Activated CD4-positive, alpha-beta memory T cell treated with anti-CD3 and anti-CD28 coated beads, Interleukin-2, amount 10 ng/mL, durations not matched to agents 7 days and 5 days (primary cell): ENCODE measurements at regions not wholly inside any gene's neighbourhood (a gene's known extent, or its start where the extent isn't known, plus 50 kb on each side); places are given as distances from the start of the nearest gene placed in this dataset.
"Not testable (repeated sequence)": the region's sequence is repeated elsewhere in the genome, so short reads cannot be mapped to it uniquely, and the experiment has no call there.

ENCODE experiments used
- CTCF ChIA-PET: fragments of 350-600 bp; sonication (Branson Sonifier 250); formaldehyde crosslinking; loops from one replicate; lab custom pipeline; 2021; ENCODE audit warnings: antibody characterized with exemption, inconsistent platforms; lab: Charles Lee
- POLR2A ChIA-PET: fragments of 350-600 bp; sonication (Branson Sonifier 250); formaldehyde crosslinking; loops from one replicate; lab custom pipeline; 2021; ENCODE audit warnings: antibody characterized with exemption; lab: Charles Lee
- DNase-seq: peaks from one replicate; pipeline ENCODE4 v3.0.0-alpha.2; 2020
- H3K27ac Mint-ChIP-seq: one replicate; pipeline ENCODE4 v1.8.0; 2021; ENCODE audit warnings: mild to moderate bottlenecking, mixed read lengths
- H3K27me3 Mint-ChIP-seq: one replicate; pipeline ENCODE4 v1.8.0; 2021; ENCODE audit warnings: mixed read lengths
- H3K36me3 Mint-ChIP-seq: one replicate; pipeline ENCODE4 v1.8.0; 2021; ENCODE audit warnings: low read depth, mixed read lengths
- H3K4me1 Mint-ChIP-seq: one replicate; pipeline ENCODE4 v1.8.0; 2021; ENCODE audit warnings: mixed read lengths
- H3K4me3 Mint-ChIP-seq: one replicate; pipeline ENCODE4 v1.8.0; 2021; ENCODE audit warnings: mild to moderate bottlenecking, mixed read lengths
- H3K9me3 Mint-ChIP-seq: one replicate; pipeline ENCODE4 v1.8.0; 2021; ENCODE audit warnings: mixed read lengths

DNA sequence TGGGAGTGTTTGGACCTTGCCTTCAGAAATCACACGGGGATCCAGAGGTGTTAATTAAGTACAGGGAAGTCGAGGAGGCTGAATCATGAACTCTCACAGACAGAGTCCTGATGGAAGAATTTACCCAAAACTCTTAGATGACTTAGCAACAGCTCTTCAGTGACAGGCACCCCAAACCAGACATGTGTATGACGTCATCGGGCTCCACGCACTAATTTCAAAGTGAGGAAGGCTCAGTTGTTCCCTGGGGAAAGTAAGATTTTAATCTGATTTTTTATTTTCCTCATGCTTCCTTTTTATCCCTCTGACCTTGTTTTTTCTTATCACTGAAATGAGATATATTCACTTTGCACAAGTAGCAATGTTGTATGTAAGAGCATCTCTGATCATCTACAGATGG, 1363.5 kb downstream of the AACS start:
- peaks cover 6% of the 10 kb centered on the region for H3K9me3 Mint-ChIP-seq

DNA sequence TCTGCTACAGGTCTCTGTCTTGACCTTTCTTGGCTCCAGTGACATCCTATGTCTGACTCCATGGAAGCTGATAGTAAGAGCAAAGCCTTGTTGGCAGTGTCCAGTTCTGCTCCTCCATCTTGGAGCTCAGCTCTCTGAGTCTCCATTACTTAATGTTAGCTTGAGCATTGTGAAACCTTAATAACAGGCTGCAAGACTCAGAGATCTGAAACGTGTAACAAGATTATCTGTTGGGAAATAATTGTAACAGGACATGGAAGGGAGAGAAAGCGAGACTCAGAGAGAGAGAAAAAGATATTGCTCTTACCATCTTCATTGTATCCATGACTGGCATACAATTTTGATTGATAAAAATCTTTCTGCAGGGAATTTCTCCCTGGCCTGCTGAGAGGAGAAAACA, 1365.7 kb downstream of the AACS start:
- Mint-ChIP-seq H3K36me3 (no peaks in the 10 kb centered on the region), H3K27me3 (no peaks in the 10 kb centered on the region), H3K4me3 (no peak overlapping the region), H3K4me1 (no peaks in the 10 kb centered on the region), H3K27ac (no peak overlapping the region), H3K9me3 (peaks cover 5% of the 10 kb centered on the region)
- CTCF ChIA-PET = no interaction called here
- DNase-seq = no peak
- POLR2A ChIA-PET = no interaction called here

More for the DNA sequence above, 1363.5 kb downstream of the AACS start:
- CTCF ChIA-PET = no interaction called here
- POLR2A ChIA-PET = no interaction called here
- no peaks in the 10 kb centered on the region for H3K36me3 Mint-ChIP-seq
- no peak overlapping the region for H3K27ac Mint-ChIP-seq
- DNase-seq = no peak
- H3K27me3 Mint-ChIP-seq = no peaks in the 10 kb centered on the region
- H3K4me3 Mint-ChIP-seq = no peak overlapping the region
- H3K4me1 Mint-ChIP-seq = no peaks in the 10 kb centered on the region

GRCh38 chr12:126431767-126432166, 1366.5 kb downstream of the AACS start:
- no peaks in the 10 kb centered on the region for H3K27me3 Mint-ChIP-seq
- ChIA-PET POLR2A (no interaction called here), CTCF (no interaction called here)
- no peak for DNase-seq
- H3K4me3 Mint-ChIP-seq = no peak overlapping the region
- H3K36me3 Mint-ChIP-seq = no peaks in the 10 kb centered on the region
- H3K9me3 Mint-ChIP-seq = peaks cover 5% of the 10 kb centered on the region
- H3K27ac Mint-ChIP-seq = no peak overlapping the region
- H3K4me1 Mint-ChIP-seq = no peaks in the 10 kb centered on the region

- Mint-ChIP-seq H3K4me1 (no peaks in the 10 kb centered on the region), H3K4me3 (no peak overlapping the region), H3K36me3 (no peaks in the 10 kb centered on the region), H3K27ac (no peak overlapping the region), H3K9me3 (peaks cover 5% of the 10 kb centered on the region), H3K27me3 (no peaks in the 10 kb centered on the region)
- ChIA-PET POLR2A (no interaction called here), CTCF (no interaction called here)
- DNase-seq = no peak
Measured at GRCh38 chr12:126432780-126433179, 1367.5 kb downstream of the AACS start.

GRCh38 chr12:126434412-126434985, 1369.3 kb downstream of the AACS start:
- ChIA-PET POLR2A (no interaction called here), CTCF (no interaction called here)
- Mint-ChIP-seq H3K27ac (no peak overlapping the region), H3K4me1 (no peaks in the 10 kb centered on the region), H3K27me3 (no peaks in the 10 kb centered on the region), H3K4me3 (no peak overlapping the region), H3K36me3 (no peaks in the 10 kb centered on the region), H3K9me3 (peaks cover 5% of the 10 kb centered on the region)
- DNase-seq = no peak

DNA sequence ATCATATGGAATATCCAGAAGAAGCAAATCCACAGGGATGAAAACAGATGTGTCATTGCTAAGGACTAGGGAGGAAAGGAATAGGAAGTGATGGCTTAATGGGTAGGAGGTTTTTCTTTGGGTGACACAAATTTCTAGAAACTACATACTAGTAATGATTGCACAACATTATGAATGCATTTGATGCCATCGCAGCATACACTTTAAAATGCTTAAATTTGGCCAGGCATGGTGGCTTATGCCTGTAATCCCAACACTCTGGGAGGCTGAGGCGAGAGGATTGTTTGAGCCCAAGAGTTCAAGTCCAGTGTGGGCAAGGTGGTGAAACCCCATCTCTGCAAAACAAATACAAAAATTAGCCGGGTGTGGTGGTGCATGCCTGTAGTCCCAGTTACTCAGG, 1370.8 kb downstream of the AACS start:
- Mint-ChIP-seq H3K9me3 (peaks cover 2% of the 10 kb centered on the region), H3K4me3 (no peak overlapping the region), H3K4me1 (no peaks in the 10 kb centered on the region), H3K36me3 (no peaks in the 10 kb centered on the region), H3K27me3 (no peaks in the 10 kb centered on the region), H3K27ac (no peak overlapping the region)
- DNase-seq = no peak
- CTCF ChIA-PET = no interaction called here
- POLR2A ChIA-PET = no interaction called here

- peaks cover 2% of the 10 kb centered on the region for H3K9me3 Mint-ChIP-seq
- POLR2A ChIA-PET = no interaction called here
Measured at GRCh38 chr12:126437934-126438333, 1372.7 kb downstream of the AACS start.

GRCh38 chr12:126443977-126444376, 1378.7 kb downstream of the AACS start:
- H3K4me1 Mint-ChIP-seq = no peaks in the 10 kb centered on the region
- no peak overlapping the region for H3K27ac Mint-ChIP-seq

More at GRCh38 chr12:126437934-126438333, 1372.7 kb downstream of the AACS start:
- CTCF ChIA-PET = no interaction called here
- no peaks in the 10 kb centered on the region for H3K36me3 Mint-ChIP-seq
- no peak for DNase-seq
- no peak overlapping the region for H3K4me3 Mint-ChIP-seq
- H3K27me3 Mint-ChIP-seq = no peaks in the 10 kb centered on the region
- H3K27ac Mint-ChIP-seq = no peak overlapping the region
- no peaks in the 10 kb centered on the region for H3K4me1 Mint-ChIP-seq

GRCh38 chr12:126447346-126447745, 1382.1 kb downstream of the AACS start:
- Mint-ChIP-seq H3K27me3 (no peaks in the 10 kb centered on the region), H3K9me3 (peaks cover 13% of the 10 kb centered on the region), H3K36me3 (no peaks in the 10 kb centered on the region), H3K4me3 (no peak overlapping the region), H3K27ac (no peak overlapping the region), H3K4me1 (no peaks in the 10 kb centered on the region)
- POLR2A ChIA-PET = no interaction called here
- DNase-seq = no peak
- CTCF ChIA-PET = no interaction called here

More at GRCh38 chr12:126443977-126444376, 1378.7 kb downstream of the AACS start:
- no peak overlapping the region for H3K4me3 Mint-ChIP-seq
- H3K9me3 Mint-ChIP-seq = peaks cover 10% of the 10 kb centered on the region
- POLR2A ChIA-PET = no interaction called here
- no peaks in the 10 kb centered on the region for H3K36me3 Mint-ChIP-seq
- H3K27me3 Mint-ChIP-seq = no peaks in the 10 kb centered on the region
- DNase-seq = no peak
- CTCF ChIA-PET = no interaction called here

- CTCF ChIA-PET = no interaction called here
- DNase-seq = no peak
- peaks cover 8% of the 10 kb centered on the region for H3K9me3 Mint-ChIP-seq
- no peaks in the 10 kb centered on the region for H3K36me3 Mint-ChIP-seq
- no peak overlapping the region for H3K27ac Mint-ChIP-seq
- no peaks in the 10 kb centered on the region for H3K4me1 Mint-ChIP-seq
- POLR2A ChIA-PET = no interaction called here
- no peak overlapping the region for H3K4me3 Mint-ChIP-seq
- H3K27me3 Mint-ChIP-seq = no peaks in the 10 kb centered on the region
Measured at GRCh38 chr12:126451809-126452208, 1386.6 kb downstream of the AACS start.

GRCh38 chr12:126452686-126453085, 1387.5 kb downstream of the AACS start:
- H3K4me1 Mint-ChIP-seq, H3K36me3 Mint-ChIP-seq, H3K27ac Mint-ChIP-seq, H3K4me3 Mint-ChIP-seq, POLR2A ChIA-PET, H3K27me3 Mint-ChIP-seq, CTCF ChIA-PET, DNase-seq, H3K9me3 Mint-ChIP-seq: not testable (repeated sequence)

- no peaks in the 10 kb centered on the region for H3K36me3 Mint-ChIP-seq
- ChIA-PET POLR2A (no interaction called here), CTCF (no interaction called here)
- H3K27me3 Mint-ChIP-seq = no peaks in the 10 kb centered on the region
- no peak overlapping the region for H3K27ac Mint-ChIP-seq
- H3K4me3 Mint-ChIP-seq = no peak overlapping the region
- H3K9me3 Mint-ChIP-seq = peaks cover 2% of the 10 kb centered on the region
- H3K4me1 Mint-ChIP-seq = no peaks in the 10 kb centered on the region
- no peak for DNase-seq
Measured at GRCh38 chr12:126454581-126454980, 1389.3 kb downstream of the AACS start.

DNA sequence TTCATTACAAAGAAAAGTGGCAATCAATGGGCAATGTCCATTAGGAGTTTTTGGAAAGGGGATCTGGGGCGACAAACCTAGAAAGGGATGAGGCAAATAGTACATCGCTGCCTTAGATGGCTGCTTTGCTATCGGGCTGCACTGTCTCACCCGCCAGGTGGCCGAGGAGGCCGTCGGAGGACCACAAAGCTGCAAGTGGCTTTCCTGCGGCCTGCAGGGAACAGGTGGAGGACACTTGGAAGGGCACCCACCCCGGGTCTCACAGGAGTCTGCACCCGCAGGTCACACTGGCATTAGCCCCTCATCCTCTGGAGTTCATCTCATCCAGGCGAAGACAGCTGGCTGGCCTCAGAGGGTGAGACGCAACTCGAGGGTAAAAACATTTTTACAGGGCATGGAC, 1392.5 kb downstream of the AACS start:
- no peak overlapping the region for H3K4me3 Mint-ChIP-seq
- ChIA-PET POLR2A (no interaction called here), CTCF (no interaction called here)
- no peaks in the 10 kb centered on the region for H3K27me3 Mint-ChIP-seq
- H3K36me3 Mint-ChIP-seq = no peaks in the 10 kb centered on the region
- no peak overlapping the region for H3K27ac Mint-ChIP-seq
- no peak for DNase-seq
- H3K9me3 Mint-ChIP-seq = no peaks in the 10 kb centered on the region
- H3K4me1 Mint-ChIP-seq = no peaks in the 10 kb centered on the region

DNA sequence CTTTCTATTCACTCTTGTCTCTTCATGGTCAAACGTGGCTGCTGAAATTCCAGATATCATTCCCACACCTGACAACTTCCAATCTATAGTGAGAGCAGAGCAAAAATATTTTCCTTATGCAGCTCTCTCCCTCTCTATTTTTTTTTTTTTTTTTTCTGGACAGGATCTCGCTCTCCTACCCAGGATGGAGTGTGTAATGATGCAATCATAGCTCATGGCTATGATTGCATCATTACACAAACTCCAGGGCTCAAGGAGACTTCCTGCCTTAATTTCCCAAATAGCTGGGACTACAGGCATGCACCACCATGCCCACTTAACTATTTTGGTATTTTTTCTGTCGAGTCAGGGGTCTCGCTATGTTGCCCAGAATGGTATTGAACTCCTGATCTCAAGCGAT, 1398.9 kb downstream of the AACS start:
- Mint-ChIP-seq H3K27ac (no peak overlapping the region), H3K27me3 (no peaks in the 10 kb centered on the region), H3K9me3 (no peaks in the 10 kb centered on the region), H3K4me1 (no peaks in the 10 kb centered on the region), H3K4me3 (no peak overlapping the region), H3K36me3 (no peaks in the 10 kb centered on the region)
- DNase-seq = no peak
- ChIA-PET POLR2A (no interaction called here), CTCF (no interaction called here)
